T-cell (primary cell): ENCODE measurements at regions not wholly inside any gene's neighbourhood (a gene's known extent, or its start where the extent isn't known, plus 50 kb on each side); places are given as distances from the start of the nearest gene placed in this dataset.
"Not testable (repeated sequence)": the region's sequence is repeated elsewhere in the genome, so short reads cannot be mapped to it uniquely, and the experiment has no call there.

Source experiments
- ATAC-seq, 4 experiments: fragments of 200-7000 bp in 3 of 4; fragments of 150-1000 bp in 1 of 4; cut with Tn5 transposase; replicated peaks in 1 of 4; 1 replicate in 3 of 4; 2 replicates in 1 of 4; pipeline ENCODE4 v1.10.0; 2021; ENCODE audit warnings: moderate library complexity in 3 of 4, mild to moderate bottlenecking in 2 of 4, moderate number of reproducible peaks in 1 of 4
- CTCF ChIA-PET, 2 donors: fragments of 300-600 bp; sonication (Branson Sonifier 250); formaldehyde crosslinking; loops; one replicate each; lab custom pipeline; 2022; ENCODE audit warnings: antibody characterized with exemption in 2 of 2; lab: Charles Lee
- POLR2A ChIA-PET, 2 donors: fragments of 300-600 bp; sonication (Branson Sonifier 250); formaldehyde crosslinking; loops; one replicate each; lab custom pipeline; 2022; ENCODE audit warnings: antibody characterized with exemption in 2 of 2; lab: Charles Lee
- DNase-seq, 35 experiments: peaks; one replicate each; pipeline versions ENCODE4 v3.0.0 to v3.0.0-alpha.2; 2013 to 2023
- H3K27ac ChIP-seq: one replicate; pipeline ENCODE4 v1.5.1; 2013; ENCODE audit warnings: low read length
- H3K27me3 ChIP-seq, 2 experiments: replicated peaks in 1 of 2; 1 replicate in 1 of 2; 2 replicates in 1 of 2; pipeline versions ENCODE4 v1.6.1 to v1.7.0; 2013; ENCODE audit warnings: low read length in 1 of 2, mixed read lengths in 1 of 2; ENCODE audit not compliant: control insufficient read depth in 2 of 2, insufficient read depth in 2 of 2; ENCODE audit errors: extremely low read depth in 1 of 2
- H3K36me3 ChIP-seq, 2 donors: 1 replicate in 1 of 2; 2 replicates in 1 of 2; pipeline versions ENCODE4 v1.6.1 to v1.7.0; 2013; ENCODE audit warnings: low read length in 1 of 2; ENCODE audit not compliant: control insufficient read depth in 2 of 2, insufficient read depth in 1 of 2; ENCODE audit errors: extremely low read depth in 1 of 2
- H3K4me1 ChIP-seq, 2 experiments: 1 replicate in 1 of 2; 2 replicates in 1 of 2; pipeline versions ENCODE4 v1.6.1 to v1.7.0; 2013; ENCODE audit warnings: low read length in 2 of 2, mixed read lengths in 1 of 2; ENCODE audit not compliant: insufficient read depth in 2 of 2, control insufficient read depth in 1 of 2; ENCODE audit errors: extremely low read depth in 1 of 2
- H3K4me3 ChIP-seq, 2 donors: 1 replicate in 1 of 2; 2 replicates in 1 of 2; pipeline versions ENCODE4 v1.5.1 to v1.7.0; 2013; ENCODE audit warnings: mild to moderate bottlenecking in 2 of 2, low read length in 1 of 2, moderate library complexity in 1 of 2; ENCODE audit not compliant: control insufficient read depth in 1 of 2; ENCODE audit errors: extremely low read depth in 1 of 2
- H3K9me3 ChIP-seq: 2 replicates; pipeline ENCODE4 v1.7.0; 2013
- H3K27ac Mint-ChIP-seq, 2 donors: one replicate each; pipeline ENCODE4 v1.8.0; 2020 to 2021; ENCODE audit warnings: mild to moderate bottlenecking in 2 of 2, mixed read lengths in 2 of 2
- H3K27me3 Mint-ChIP-seq, 2 donors: one replicate each; pipeline ENCODE4 v1.8.0; 2021 to 2022; ENCODE audit warnings: mixed read lengths in 2 of 2
- H3K36me3 Mint-ChIP-seq: one replicate; pipeline ENCODE4 v1.8.0; 2021; ENCODE audit warnings: mixed read lengths
- H3K4me1 Mint-ChIP-seq, 3 donors: one replicate each; pipeline ENCODE4 v1.8.0; 2020 to 2022; ENCODE audit warnings: mixed read lengths in 3 of 3, mild to moderate bottlenecking in 1 of 3
- H3K4me3 Mint-ChIP-seq, 3 donors: one replicate each; pipeline ENCODE4 v1.8.0; 2020 to 2022; ENCODE audit warnings: mild to moderate bottlenecking in 3 of 3, mixed read lengths in 3 of 3, moderate library complexity in 3 of 3
- H3K9me3 Mint-ChIP-seq, 3 donors: one replicate each; pipeline ENCODE4 v1.8.0; 2020 to 2022; ENCODE audit warnings: mixed read lengths in 3 of 3
- WGBS: methylation state at CpG from one replicate; pipeline ENCODE4 v1.1.5; 2013; ENCODE audit warnings: missing lambda C conversion rate; ENCODE audit not compliant: insufficient coverage; 5-methylcytosine and 5-hydroxymethylcytosine counted together

DNA sequence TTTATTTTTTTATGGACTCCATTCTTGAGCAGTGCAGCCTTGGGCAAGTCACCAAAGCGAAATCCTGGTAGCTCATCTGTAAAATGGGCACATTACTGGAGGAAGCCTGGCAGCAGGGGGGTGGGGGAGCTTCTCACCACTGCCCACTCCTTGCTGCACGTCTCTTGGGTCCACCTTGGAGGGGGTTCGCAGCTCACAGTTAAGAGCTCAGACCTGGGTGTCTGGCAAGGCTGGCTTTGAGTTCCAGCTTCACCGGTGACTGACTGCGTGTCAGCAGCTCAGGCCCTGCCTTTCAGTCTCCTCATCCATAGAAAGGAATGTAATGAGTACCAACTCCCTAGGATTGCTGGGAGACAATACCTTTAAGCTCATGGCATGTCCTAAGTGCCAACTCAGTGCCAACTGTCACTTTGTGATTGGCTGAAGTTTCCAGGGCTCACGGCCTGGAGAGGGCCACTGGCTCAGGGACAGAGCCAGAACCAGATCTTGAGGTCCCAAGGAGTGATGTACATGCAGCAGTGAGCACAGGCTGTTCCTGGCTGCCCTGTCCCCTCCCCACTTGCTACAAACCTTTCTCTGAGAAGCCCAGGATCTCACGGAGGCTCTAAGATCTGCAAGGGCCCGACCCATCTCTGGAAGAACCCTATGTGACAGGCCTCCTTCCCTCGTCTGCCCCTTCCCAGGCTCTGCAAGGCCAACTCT is 72.9 kb downstream of the C9orf50 start:
- Histone ChIP-seq H3K4me1 (peaks cover 2 to 14% of the 10 kb centered on the region in 2 experiments), H3K27ac (no peak overlapping the region), H3K27me3 (peaks cover 0 to 60% of the 10 kb centered on the region in 2 experiments), H3K36me3 (no peaks in the 10 kb centered on the region), H3K4me3 (no peak overlapping the region), H3K9me3 (no peaks in the 10 kb centered on the region)
- Mint-ChIP-seq H3K4me1 (peaks cover 7 to 11% (median 9%) of the 10 kb centered on the region in 3 donors), H3K27ac (no peak overlapping the region), H3K4me3 (no peak overlapping the region), H3K27me3 (peaks cover 30 to 49% of the 10 kb centered on the region in 2 donors), H3K36me3 (no peaks in the 10 kb centered on the region), H3K9me3 (no peaks in the 10 kb centered on the region)
- WGBS: 71% methylated on average over 8 of the region's 9 CpGs
- ChIA-PET POLR2A (interaction anchor here in 1 of 2 donors (0.6 kb wide), 1 partner anchor 261 kb away, joined by 5 read pairs; no protein-coding TSS in a partner anchor), CTCF (no interaction called here)
- DNase-seq: no peak
- no peak for ATAC-seq

- Histone ChIP-seq H3K4me1 (peaks cover 2 to 14% of the 10 kb centered on the region in 2 experiments), H3K9me3 (no peaks in the 10 kb centered on the region), H3K36me3 (no peaks in the 10 kb centered on the region), H3K27me3 (peaks cover 0 to 57% of the 10 kb centered on the region in 2 experiments), H3K4me3 (no peak overlapping the region), H3K27ac (no peak overlapping the region)
- H3K4me3 Mint-ChIP-seq: no peak overlapping the region
- peaks cover 29 to 48% of the 10 kb centered on the region in 2 donors for H3K27me3 Mint-ChIP-seq
- no peaks in the 10 kb centered on the region for H3K36me3 Mint-ChIP-seq
- peaks cover 7 to 11% (median 9%) of the 10 kb centered on the region in 3 donors for H3K4me1 Mint-ChIP-seq
- no CpG with 5 or more reads among the region's 4 CpGs for WGBS
- H3K9me3 Mint-ChIP-seq: no peaks in the 10 kb centered on the region
- ATAC-seq (no peak), DNase-seq (no peak)
- no peak overlapping the region for H3K27ac Mint-ChIP-seq
- ChIA-PET POLR2A (no interaction called here), CTCF (no interaction called here)
These were observed 73.8 kb downstream of the C9orf50 start for GRCh38 chr9:129547063-129547462.

DNA sequence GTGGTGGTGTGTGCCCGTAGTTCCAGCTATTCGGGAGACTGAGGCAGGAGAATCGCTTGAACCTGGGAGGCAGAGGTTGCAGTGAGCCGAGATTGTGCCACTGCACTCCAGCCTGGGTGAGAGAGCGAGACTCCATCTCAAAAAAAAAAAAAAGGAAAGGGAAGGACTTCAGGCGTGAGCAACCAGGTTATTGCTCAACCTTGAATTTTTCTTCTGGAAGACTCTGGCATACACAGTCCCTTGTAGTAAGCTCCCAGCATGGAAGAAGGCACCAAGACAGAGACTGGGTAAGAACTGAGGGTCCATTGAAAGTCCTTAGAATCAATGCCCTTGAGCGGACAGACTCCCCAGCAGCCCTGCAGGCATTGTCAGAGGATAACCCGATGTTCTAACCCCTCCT is 75.0 kb downstream of the C9orf50 start:
- Mint-ChIP-seq H3K27me3 (peaks cover 21 to 38% of the 10 kb centered on the region in 2 donors), H3K4me1 (peaks cover 7 to 11% (median 9%) of the 10 kb centered on the region in 3 donors)
- H3K9me3 Mint-ChIP-seq, ATAC-seq, H3K36me3 ChIP-seq, H3K36me3 Mint-ChIP-seq, H3K27ac Mint-ChIP-seq, DNase-seq, POLR2A ChIA-PET, H3K9me3 ChIP-seq, H3K4me3 ChIP-seq, H3K4me3 Mint-ChIP-seq, H3K27ac ChIP-seq, CTCF ChIA-PET: not testable (repeated sequence)
- 83% methylated on average over 3 of the region's 8 CpGs for WGBS
- H3K4me1 ChIP-seq: peaks cover 2 to 14% of the 10 kb centered on the region in 2 experiments
- H3K27me3 ChIP-seq: peaks cover 0 to 45% of the 10 kb centered on the region in 2 experiments

DNA sequence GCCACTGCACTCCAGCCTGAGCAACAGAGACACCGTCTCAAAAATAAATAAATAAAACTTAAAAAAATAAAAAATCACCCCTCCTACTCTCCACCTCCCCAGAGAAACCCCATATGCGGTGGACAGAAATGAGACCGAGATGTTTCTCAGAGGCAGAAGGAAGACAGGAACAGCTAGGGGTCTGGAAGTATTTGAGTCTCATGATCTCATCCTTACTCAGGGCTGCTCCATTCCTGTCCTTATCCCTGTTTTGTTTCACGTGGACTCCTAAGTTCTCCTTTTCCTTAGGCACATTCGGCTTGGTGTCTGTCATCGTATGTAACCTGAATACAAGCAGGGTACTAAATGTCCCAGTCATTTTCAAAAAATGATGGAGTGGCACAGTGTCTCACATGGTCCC is 76.1 kb downstream of the C9orf50 start:
- no peak for ATAC-seq
- H3K9me3 ChIP-seq: no peaks in the 10 kb centered on the region
- peaks cover 0 to 6% of the 10 kb centered on the region in 2 experiments for H3K4me1 ChIP-seq
- DNase-seq: no peak
- H3K36me3 ChIP-seq: no peaks in the 10 kb centered on the region
- Mint-ChIP-seq H3K36me3 (no peaks in the 10 kb centered on the region), H3K4me3 (no peak overlapping the region), H3K27me3 (peaks cover 15 to 32% of the 10 kb centered on the region in 2 donors), H3K27ac (no peak overlapping the region), H3K4me1 (peaks cover 3 to 6% (median 4%) of the 10 kb centered on the region in 3 donors), H3K9me3 (peaks cover 0 to 2% (median under 1%) of the 10 kb centered on the region in 3 donors)
- POLR2A ChIA-PET: no interaction called here
- H3K27ac ChIP-seq: no peak overlapping the region
- H3K27me3 ChIP-seq: peaks cover 0 to 35% of the 10 kb centered on the region in 2 experiments
- 85% methylated on average over 3 of the region's 6 CpGs for WGBS
- CTCF ChIA-PET: no interaction called here
- no peak overlapping the region for H3K4me3 ChIP-seq

GRCh38 chr9:129542741-129543140 is 78.2 kb downstream of the C9orf50 start:
- Histone ChIP-seq H3K9me3 (no peaks in the 10 kb centered on the region), H3K27me3 (peaks cover 0 to 15% of the 10 kb centered on the region in 2 experiments), H3K36me3 (no peaks in the 10 kb centered on the region), H3K4me3 (no peak overlapping the region), H3K27ac (no peak overlapping the region), H3K4me1 (no peaks in the 10 kb centered on the region)
- POLR2A ChIA-PET: no interaction called here
- WGBS: 60% methylated on average over 1 of the region's 4 CpGs
- H3K27ac Mint-ChIP-seq: no peak overlapping the region
- ATAC-seq (no peak), DNase-seq (no peak)
- CTCF ChIA-PET: no interaction called here
- H3K27me3 Mint-ChIP-seq: peaks cover 10 to 21% of the 10 kb centered on the region in 2 donors
- no peak overlapping the region for H3K4me3 Mint-ChIP-seq
- peaks cover 7 to 13% (median 8%) of the 10 kb centered on the region in 3 donors for H3K9me3 Mint-ChIP-seq
- H3K4me1 Mint-ChIP-seq: no peaks in the 10 kb centered on the region
- peaks cover 6% of the 10 kb centered on the region for H3K36me3 Mint-ChIP-seq

- DNase-seq: no peak
- Mint-ChIP-seq H3K4me1 (no peaks in the 10 kb centered on the region), H3K9me3 (peaks cover 7 to 13% (median 8%) of the 10 kb centered on the region in 3 donors), H3K27ac (no peak overlapping the region), H3K4me3 (no peak overlapping the region), H3K27me3 (peaks cover 7 to 16% of the 10 kb centered on the region in 2 donors), H3K36me3 (peaks cover 6% of the 10 kb centered on the region)
- H3K36me3 ChIP-seq: no peaks in the 10 kb centered on the region
- CTCF ChIA-PET: no interaction called here
- 80% methylated on average over 1 of the region's 2 CpGs for WGBS
- no peaks in the 10 kb centered on the region for H3K9me3 ChIP-seq
- peaks cover 0 to 2% of the 10 kb centered on the region in 2 experiments for H3K27me3 ChIP-seq
- POLR2A ChIA-PET: no interaction called here
- no peaks in the 10 kb centered on the region for H3K4me1 ChIP-seq
- H3K27ac ChIP-seq: no peak overlapping the region
- H3K4me3 ChIP-seq: no peak overlapping the region
- ATAC-seq: no peak
These were observed 79.6 kb downstream of the C9orf50 start for GRCh38 chr9:129541270-129541669.
